Ovary (tissue), 7 donors: ENCODE measurements at regions not wholly inside any gene's neighbourhood (a gene's known extent, or its start where the extent isn't known, plus 50 kb on each side); places are given as distances from the start of the nearest gene placed in this dataset.

ENCODE experiments used
- DNase-seq, 5 donors: peaks; one replicate each; pipeline ENCODE4 v3.0.0-alpha.2; 2019 to 2020
- H3K27ac ChIP-seq, 2 donors: fragments of 200-600 bp; one replicate each; pipeline versions ENCODE4 v1.5.1 to v1.8.0; 2019 to 2022
- H3K27me3 ChIP-seq: fragments of 200-600 bp; one replicate; pipeline ENCODE4 v1.8.0; 2022
- H3K36me3 ChIP-seq: fragments of 200-600 bp; sonication (generic); one replicate; pipeline ENCODE4 v1.5.1; 2019
- H3K4me1 ChIP-seq: one replicate; pipeline ENCODE4 v1.8.1; 2013; ENCODE audit warnings: mild to moderate bottlenecking, moderate library complexity; ENCODE audit not compliant: insufficient read depth
- H3K4me3 ChIP-seq: fragments of 200-600 bp; sonication (generic); one replicate; pipeline ENCODE4 v1.5.1; 2017
- H3K9me3 ChIP-seq, 2 donors: fragments of 200-600 bp in 1 of 2; sonication (generic) in 1 of 2; one replicate each; pipeline versions ENCODE4 v1.5.1 to v1.8.1; 2013 to 2019; ENCODE audit warnings: mild to moderate bottlenecking in 1 of 2, moderate library complexity in 1 of 2
- EP300 ChIP-seq: sonication (generic); formaldehyde crosslinking; IDR thresholded peaks from one replicate; pipeline ENCODE4 v1.6.1; 2017; ENCODE audit warnings: antibody characterized with exemption
- POLR2A ChIP-seq: fragments of 450-650 bp; IDR thresholded peaks from one replicate; pipeline ENCODE4 v1.6.1; 2017; ENCODE audit warnings: antibody characterized with exemption, mild to moderate bottlenecking, moderate library complexity
- WGBS, 3 donors: extraction: QIAGEN DNeasy Blood & Tissue Kit in 1 of 3; methylation state at CpG; one replicate each; pipeline versions ENCODE4 v1.1.5 to v1.1.7; 2013 to 2017; 5-methylcytosine and 5-hydroxymethylcytosine counted together
- intact Hi-C, 4 donors: fragments of 100-400 bp; cut with DNase I; formaldehyde crosslinking; loops; one replicate each; pipeline versions ENCODE4 v1.11.0 to v1.15.1; 2022 to 2023
- TF ChIP-seq, protein P1 (sequence below), 3 donors: fragments of 450-650 bp in 2 of 3; fragments of 200-600 bp in 1 of 3; IDR thresholded peaks; one replicate each; pipeline versions ENCODE4 v1.5.1 to v1.8.0; 2016 to 2022; ENCODE audit warnings: antibody characterized with exemption in 3 of 3, mild to moderate bottlenecking in 1 of 3
- donor health status: DM: no; HTN: no; CAD: no; lungs with moderate emphysema.
- donor health status: DM: no; HTN: no; CAD: no.
- donor health status: Bipolar disorder and iron deficiency.
- donor health status: DM: no; HTN: no; CAD: no.
- donor health status: DM: yes; HTN: yes; CAD: no.

DNA sequence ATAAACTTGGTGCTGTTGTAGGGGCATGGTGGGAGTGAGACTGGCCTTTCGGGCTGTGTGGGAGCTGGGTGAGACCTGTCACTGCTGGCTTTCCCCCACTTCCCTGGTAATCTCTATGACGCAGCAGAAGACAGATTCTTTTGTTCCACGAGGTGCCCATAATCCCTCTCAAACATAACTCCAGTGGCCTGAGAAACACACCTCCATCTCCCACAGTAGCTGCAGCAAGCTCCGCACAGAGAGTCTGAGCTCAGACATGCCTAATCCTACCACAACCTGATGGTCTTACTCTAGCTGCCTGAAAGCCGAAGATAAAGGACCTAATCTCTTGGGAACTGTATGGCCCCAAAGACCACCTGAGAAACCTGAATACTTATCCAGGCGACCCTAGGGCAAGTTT lies 225.6 kb upstream of the CRBN start:
- no peaks in the 10 kb centered on the region for H3K36me3 ChIP-seq
- no peaks in the 10 kb centered on the region for H3K4me1 ChIP-seq
- WGBS, 3 donors: 71 to 87% (median 73%) methylated on average over 6 of the region's 6 CpGs
- no peak overlapping the region for H3K4me3 ChIP-seq
- H3K27ac ChIP-seq: no peak overlapping the region
- H3K9me3 ChIP-seq: no peaks in the 10 kb centered on the region
- intact Hi-C loops: no loop called here
- no peaks in the 10 kb centered on the region for H3K27me3 ChIP-seq
- TF ChIP-seq, protein P1, sequence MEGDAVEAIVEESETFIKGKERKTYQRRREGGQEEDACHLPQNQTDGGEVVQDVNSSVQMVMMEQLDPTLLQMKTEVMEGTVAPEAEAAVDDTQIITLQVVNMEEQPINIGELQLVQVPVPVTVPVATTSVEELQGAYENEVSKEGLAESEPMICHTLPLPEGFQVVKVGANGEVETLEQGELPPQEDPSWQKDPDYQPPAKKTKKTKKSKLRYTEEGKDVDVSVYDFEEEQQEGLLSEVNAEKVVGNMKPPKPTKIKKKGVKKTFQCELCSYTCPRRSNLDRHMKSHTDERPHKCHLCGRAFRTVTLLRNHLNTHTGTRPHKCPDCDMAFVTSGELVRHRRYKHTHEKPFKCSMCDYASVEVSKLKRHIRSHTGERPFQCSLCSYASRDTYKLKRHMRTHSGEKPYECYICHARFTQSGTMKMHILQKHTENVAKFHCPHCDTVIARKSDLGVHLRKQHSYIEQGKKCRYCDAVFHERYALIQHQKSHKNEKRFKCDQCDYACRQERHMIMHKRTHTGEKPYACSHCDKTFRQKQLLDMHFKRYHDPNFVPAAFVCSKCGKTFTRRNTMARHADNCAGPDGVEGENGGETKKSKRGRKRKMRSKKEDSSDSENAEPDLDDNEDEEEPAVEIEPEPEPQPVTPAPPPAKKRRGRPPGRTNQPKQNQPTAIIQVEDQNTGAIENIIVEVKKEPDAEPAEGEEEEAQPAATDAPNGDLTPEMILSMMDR (IDR thresholded peaks at IDR 0.05): no peak
- TF ChIP-seq EP300 (no peak), POLR2A (no peak)
- no peak for DNase-seq

DNA sequence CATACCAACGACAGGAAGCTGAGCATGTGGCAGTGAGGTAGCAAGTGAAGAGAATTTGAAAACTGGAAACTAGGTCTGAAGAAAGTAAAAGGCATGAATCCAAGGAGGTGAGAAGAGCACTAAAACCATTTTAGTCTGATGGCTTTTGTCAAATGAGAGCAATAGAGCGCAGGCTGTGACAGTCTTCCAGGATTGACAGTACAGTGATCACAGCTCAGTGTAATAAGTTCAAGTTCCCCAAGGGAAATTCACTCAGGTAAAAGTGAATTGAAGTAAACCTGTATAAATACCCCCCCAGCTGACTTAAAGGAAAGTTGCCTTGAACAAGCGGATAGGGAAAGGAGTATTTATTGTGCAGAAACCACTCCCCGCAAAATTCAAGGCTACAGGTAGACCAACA lies 224.2 kb upstream of the CRBN start:
- TF ChIP-seq, protein P1 (IDR thresholded peaks at IDR 0.05): no peak
- TF ChIP-seq EP300: no peak
- no peak for TF ChIP-seq POLR2A
- DNase-seq: no peak
- intact Hi-C loops: no loop called here
- no peaks in the 10 kb centered on the region for H3K27me3 ChIP-seq
- no peaks in the 10 kb centered on the region for H3K36me3 ChIP-seq
- H3K27ac ChIP-seq: no peak overlapping the region
- no peak overlapping the region for H3K4me3 ChIP-seq
- H3K9me3 ChIP-seq: no peaks in the 10 kb centered on the region
- WGBS, 3 donors: 77 to 84% (median 79%) methylated on average over 4 of the region's 4 CpGs
- no peaks in the 10 kb centered on the region for H3K4me1 ChIP-seq

DNA sequence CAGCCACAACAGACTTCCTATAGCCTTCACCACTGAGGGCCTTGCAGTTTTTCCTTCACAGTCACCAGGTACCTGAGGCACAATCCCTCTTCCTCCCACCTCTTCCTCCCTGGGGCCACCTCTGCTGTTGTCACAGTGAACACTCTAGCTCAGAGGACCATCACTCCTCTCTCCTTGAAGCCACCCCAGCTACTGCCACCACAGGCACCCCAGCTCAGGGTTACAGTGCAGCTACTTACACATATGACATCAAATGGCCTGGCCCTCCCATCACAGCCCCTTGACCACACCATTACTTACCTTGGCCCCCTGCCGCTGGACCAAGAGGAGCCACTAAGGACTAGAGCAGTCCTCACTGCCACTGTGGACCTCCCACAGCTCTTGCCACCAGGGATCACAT lies 213.5 kb upstream of the CRBN start:
- intact Hi-C loops: no loop called here
- H3K27ac ChIP-seq: no peak overlapping the region
- DNase-seq: no peak
- H3K27me3 ChIP-seq: no peaks in the 10 kb centered on the region
- H3K36me3 ChIP-seq: no peaks in the 10 kb centered on the region
- no peaks in the 10 kb centered on the region for H3K9me3 ChIP-seq
- H3K4me3 ChIP-seq: no peak overlapping the region
- no peaks in the 10 kb centered on the region for H3K4me1 ChIP-seq
- WGBS, 3 donors: 89 to 95% (median 94%) methylated on average over 1 of the region's 1 CpG
- no peak for TF ChIP-seq POLR2A
- TF ChIP-seq EP300: no peak
- TF ChIP-seq, protein P1 (IDR thresholded peaks at IDR 0.05): no peak

DNA sequence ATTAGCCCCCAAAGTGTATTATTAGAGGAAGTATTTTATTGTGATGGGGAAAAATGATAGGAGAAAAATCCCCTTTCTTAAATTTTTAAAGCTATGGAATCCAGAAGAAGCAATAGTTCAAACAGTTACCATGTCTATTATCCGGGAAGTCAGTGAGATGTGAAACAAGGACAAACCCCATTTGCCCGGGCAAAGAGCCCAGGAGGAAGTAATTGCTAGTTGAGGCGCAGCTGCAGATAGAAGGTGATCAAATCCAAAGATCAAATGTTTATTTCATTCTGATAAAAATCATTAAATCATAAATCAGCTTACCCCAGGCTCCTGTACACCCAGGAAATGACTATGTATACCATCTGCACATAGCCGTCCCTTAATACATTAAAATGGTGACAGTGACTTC lies 204.0 kb upstream of the CRBN start:
- Histone ChIP-seq H3K27ac (no peak overlapping the region), H3K9me3 (no peaks in the 10 kb centered on the region), H3K36me3 (no peaks in the 10 kb centered on the region), H3K27me3 (no peaks in the 10 kb centered on the region), H3K4me3 (no peak overlapping the region), H3K4me1 (no peaks in the 10 kb centered on the region)
- 81 to 83% (median 82%) methylated on average over 4 of the region's 4 CpGs for WGBS, 3 donors
- intact Hi-C loops: no loop called here
- TF ChIP-seq EP300 (no peak), POLR2A (no peak)
- TF ChIP-seq, protein P1 (IDR thresholded peaks at IDR 0.05): no peak
- DNase-seq: no peak
